ENCODE measurements at regions not wholly inside any gene's neighbourhood (a gene's known extent, or its start where the extent isn't known, plus 50 kb on each side); places are given as distances from the start of the nearest gene placed in this dataset.

- H3K4me3 ChIP-seq (ENCODE audit: control insufficient read depth, low read depth, low read length), result no peak overlapping the region
- no peak for TF ChIP-seq CTCF (IDR thresholded peaks at IDR 0.05; ENCODE audit: control insufficient read depth, insufficient read depth, low read depth, low read length, missing control alignments)
- no peak for DNase-seq (ENCODE audit: low read depth)
Measured at GRCh38 chr5:21694567-21694966, 1158.6 kb downstream of the CDH12 start.

- no peak for DNase-seq (ENCODE audit: low read depth)
- TF ChIP-seq CTCF (IDR thresholded peaks at IDR 0.05; ENCODE audit: control insufficient read depth, insufficient read depth, low read depth, low read length, missing control alignments), result no peak
- H3K4me3 ChIP-seq (ENCODE audit: control insufficient read depth, low read depth, low read length), result no peak overlapping the region
Measured at GRCh38 chr5:21693591-21693990, 1159.6 kb downstream of the CDH12 start.

- TF ChIP-seq CTCF (IDR thresholded peaks at IDR 0.05; ENCODE audit: control insufficient read depth, insufficient read depth, low read depth, low read length, missing control alignments), result no peak
- H3K4me3 ChIP-seq (ENCODE audit: control insufficient read depth, low read depth, low read length), result no peak overlapping the region
- no peak for DNase-seq (ENCODE audit: low read depth)
Measured at GRCh38 chr5:21689587-21689986, 1163.6 kb downstream of the CDH12 start.

GRCh38 chr5:21688655-21689054, 1164.5 kb downstream of the CDH12 start:
- no peak for TF ChIP-seq CTCF (IDR thresholded peaks at IDR 0.05; ENCODE audit: control insufficient read depth, insufficient read depth, low read depth, low read length, missing control alignments)
- H3K4me3 ChIP-seq (ENCODE audit: control insufficient read depth, low read depth, low read length), result no peak overlapping the region
- DNase-seq (ENCODE audit: low read depth), result no peak

- no peak for TF ChIP-seq CTCF (IDR thresholded peaks at IDR 0.05; ENCODE audit: control insufficient read depth, insufficient read depth, low read depth, low read length, missing control alignments)
- no peak for DNase-seq (ENCODE audit: low read depth)
- no peak overlapping the region for H3K4me3 ChIP-seq (ENCODE audit: control insufficient read depth, low read depth, low read length)
Measured at GRCh38 chr5:21687621-21688020, 1165.5 kb downstream of the CDH12 start.

- H3K4me3 ChIP-seq (ENCODE audit: control insufficient read depth, low read depth, low read length), result no peak overlapping the region
- no peak for TF ChIP-seq CTCF (IDR thresholded peaks at IDR 0.05; ENCODE audit: control insufficient read depth, insufficient read depth, low read depth, low read length, missing control alignments)
- no peak for DNase-seq (ENCODE audit: low read depth)
Measured at GRCh38 chr5:21686706-21687105, 1166.4 kb downstream of the CDH12 start.

- no peak for DNase-seq (ENCODE audit: low read depth)
- TF ChIP-seq CTCF (IDR thresholded peaks at IDR 0.05; ENCODE audit: control insufficient read depth, insufficient read depth, low read depth, low read length, missing control alignments), result no peak
Measured at GRCh38 chr5:21685522-21685921, 1167.6 kb downstream of the CDH12 start.

More at GRCh38 chr5:21685522-21685921, 1167.6 kb downstream of the CDH12 start:
- no peak overlapping the region for H3K4me3 ChIP-seq (ENCODE audit: control insufficient read depth, low read depth, low read length)
